Stimulated activated CD8-positive, alpha-beta memory T cell treated with anti-CD3 and anti-CD28 coated beads, Interleukin-12 subunit alpha, Interleukin-12 subunit beta, amount 100 ng/mL, for 24 hours (primary cell): ENCODE measurements at regions not wholly inside any gene's neighbourhood (a gene's known extent, or its start where the extent isn't known, plus 50 kb on each side); places are given as distances from the start of the nearest gene placed in this dataset.
A peak's percentile ranks its signal among the peaks of the same experiment; 100 is the strongest.

Experiments used
- DNase-seq: peaks from one replicate; pipeline ENCODE4 v3.0.0-alpha.2; 2020; ENCODE audit errors: extremely low read depth

GRCh38 chr3:102599819-102600576, 165.2 kb downstream of the ZPLD1 start:
- DNase-seq: no peak

GRCh38 chr3:102605153-102605552, 170.3 kb downstream of the ZPLD1 start:
- DNase-seq: no peak

GRCh38 chr3:102608875-102609274, 174.1 kb downstream of the ZPLD1 start:
- DNase-seq: no peak

GRCh38 chr3:102614021-102614569, 179.3 kb downstream of the ZPLD1 start:
- DNase-seq: no peak

- DNase-seq: no peak
Observed at GRCh38 chr3:102614585-102614984, 179.8 kb downstream of the ZPLD1 start.

- DNase-seq: no peak
Observed at GRCh38 chr3:102617381-102617780, 182.6 kb downstream of the ZPLD1 start.

- DNase-seq: no peak
Observed at GRCh38 chr3:102619361-102619760, 184.5 kb downstream of the ZPLD1 start.

GRCh38 chr3:102629943-102630342, 195.1 kb downstream of the ZPLD1 start:
- DNase-seq: no peak

- DNase-seq: no peak
Observed at GRCh38 chr3:102630531-102630930, 195.7 kb downstream of the ZPLD1 start.

GRCh38 chr3:102643546-102643945, 208.7 kb downstream of the ZPLD1 start:
- DNase-seq: no peak

- DNase-seq: no peak
Observed at GRCh38 chr3:102646557-102646956, 211.7 kb downstream of the ZPLD1 start.

- no peak for DNase-seq
Observed at GRCh38 chr3:102660653-102661052, 225.8 kb downstream of the ZPLD1 start.

- DNase-seq: no peak
Observed at GRCh38 chr3:102661707-102662497, 227.1 kb downstream of the ZPLD1 start.

- no peak for DNase-seq
Observed at GRCh38 chr3:102662498-102662772, 227.6 kb downstream of the ZPLD1 start.

- DNase-seq: no peak
Observed at GRCh38 chr3:102664126-102664525, 229.3 kb downstream of the ZPLD1 start.

GRCh38 chr3:102665183-102665582, 230.4 kb downstream of the ZPLD1 start:
- no peak for DNase-seq

- no peak for DNase-seq
Observed at GRCh38 chr3:102668247-102668646, 233.4 kb downstream of the ZPLD1 start.

- DNase-seq: no peak
Observed at GRCh38 chr3:102670986-102671385, 236.2 kb downstream of the ZPLD1 start.

GRCh38 chr3:102672305-102672704, 237.5 kb downstream of the ZPLD1 start:
- no peak for DNase-seq

- DNase-seq: peak; percentile 17
Observed at GRCh38 chr3:102673271-102674115, 238.7 kb downstream of the ZPLD1 start.

GRCh38 chr3:102674284-102674683, 239.5 kb downstream of the ZPLD1 start:
- DNase-seq: no peak

- DNase-seq: no peak
Observed at GRCh38 chr3:102676424-102676823, 241.6 kb downstream of the ZPLD1 start.
